Brain microvascular endothelial cell (primary cell): ENCODE measurements at regions not wholly inside any gene's neighbourhood (a gene's known extent, or its start where the extent isn't known, plus 50 kb on each side); places are given as distances from the start of the nearest gene placed in this dataset.

Experiments
- DNase-seq: peaks from one replicate; pipeline ENCODE4 v3.0.0-alpha.2; 2020
- H3K27ac ChIP-seq: fragments of 250-450 bp; sonication (Bioruptor Pico); 2 replicates; pipeline ENCODE4 v1.5.1; 2020; ENCODE audit warnings: mild to moderate bottlenecking, moderate library complexity
- H3K27me3 ChIP-seq: fragments of 250-450 bp; sonication (Bioruptor Pico); replicated peaks from 2 replicates; pipeline ENCODE4 v1.5.1; 2020; ENCODE audit warnings: mild to moderate bottlenecking
- H3K36me3 ChIP-seq: fragments of 250-450 bp; sonication (Bioruptor Pico); replicated peaks from 2 replicates; pipeline ENCODE4 v1.5.1; 2020; ENCODE audit warnings: mild to moderate bottlenecking
- H3K4me3 ChIP-seq: 2 replicates; pipeline ENCODE4 v1.5.1; 2011; ENCODE audit warnings: low read depth, mild to moderate bottlenecking, control low read depth, low read length, moderate library complexity
- in situ Hi-C: cut with HindIII; loops from 2 replicates; pipeline ENCODE4 v1.10.0; 2017; ENCODE audit warnings: low sequenced_read_pairs, low pct_ligation_motif_present
- TF ChIP-seq, protein P1 (sequence below): IDR thresholded peaks from 2 replicates; pipeline ENCODE4 v1.5.1; 2011; ENCODE audit warnings: low read depth, mild to moderate bottlenecking, moderate library complexity, low read length, control low read depth, inconsistent platforms; ENCODE audit errors: missing control alignments

DNA sequence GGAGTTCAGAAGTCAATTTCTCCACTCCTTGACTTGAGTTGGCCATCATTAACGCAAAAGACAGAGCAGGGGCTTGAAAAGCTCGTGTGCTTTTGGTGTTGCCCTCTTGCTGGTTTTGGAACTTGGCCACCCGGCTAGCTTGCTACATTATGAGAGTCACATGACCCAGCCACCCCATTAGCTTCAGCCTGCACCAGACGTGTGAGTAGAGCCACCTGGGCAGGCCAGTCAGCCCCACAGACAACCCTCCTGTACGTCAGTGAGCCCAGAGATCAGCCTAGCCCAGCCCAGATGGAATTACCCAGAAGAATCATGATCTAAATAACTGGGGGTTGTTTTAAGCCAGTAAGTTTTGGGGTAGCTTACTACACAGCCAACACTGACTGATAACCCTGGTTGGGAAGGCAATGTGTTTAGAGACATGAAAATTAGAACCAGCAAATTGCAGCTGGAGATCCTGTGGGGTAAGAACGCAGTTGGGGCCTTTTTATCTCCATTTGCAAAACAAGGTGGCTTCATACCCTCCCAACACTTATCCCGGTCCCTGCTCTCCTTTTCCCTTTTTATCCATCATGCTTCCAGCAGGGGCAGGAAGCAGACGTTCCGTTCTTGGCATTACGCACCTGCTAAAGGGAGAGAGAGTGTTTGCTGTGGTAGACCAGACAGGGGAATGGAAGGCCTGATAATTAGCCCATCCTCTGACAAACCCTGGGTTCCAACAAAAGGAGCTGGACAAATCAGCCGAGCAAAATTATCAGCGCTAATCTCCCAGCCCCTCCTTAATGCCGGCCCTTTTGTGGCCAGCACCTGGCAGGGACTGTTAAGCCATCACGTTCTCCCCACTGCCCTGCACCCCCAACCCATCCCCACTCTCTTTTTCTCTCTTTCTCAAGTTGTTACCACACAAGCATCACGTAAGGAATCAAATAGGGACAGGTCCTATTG lies 548.7 kb upstream of the CADM1 start:
- TF ChIP-seq, protein P1, sequence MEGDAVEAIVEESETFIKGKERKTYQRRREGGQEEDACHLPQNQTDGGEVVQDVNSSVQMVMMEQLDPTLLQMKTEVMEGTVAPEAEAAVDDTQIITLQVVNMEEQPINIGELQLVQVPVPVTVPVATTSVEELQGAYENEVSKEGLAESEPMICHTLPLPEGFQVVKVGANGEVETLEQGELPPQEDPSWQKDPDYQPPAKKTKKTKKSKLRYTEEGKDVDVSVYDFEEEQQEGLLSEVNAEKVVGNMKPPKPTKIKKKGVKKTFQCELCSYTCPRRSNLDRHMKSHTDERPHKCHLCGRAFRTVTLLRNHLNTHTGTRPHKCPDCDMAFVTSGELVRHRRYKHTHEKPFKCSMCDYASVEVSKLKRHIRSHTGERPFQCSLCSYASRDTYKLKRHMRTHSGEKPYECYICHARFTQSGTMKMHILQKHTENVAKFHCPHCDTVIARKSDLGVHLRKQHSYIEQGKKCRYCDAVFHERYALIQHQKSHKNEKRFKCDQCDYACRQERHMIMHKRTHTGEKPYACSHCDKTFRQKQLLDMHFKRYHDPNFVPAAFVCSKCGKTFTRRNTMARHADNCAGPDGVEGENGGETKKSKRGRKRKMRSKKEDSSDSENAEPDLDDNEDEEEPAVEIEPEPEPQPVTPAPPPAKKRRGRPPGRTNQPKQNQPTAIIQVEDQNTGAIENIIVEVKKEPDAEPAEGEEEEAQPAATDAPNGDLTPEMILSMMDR = no peak
- in situ Hi-C loops = no loop called here
- Histone ChIP-seq H3K4me3 (no peak overlapping the region), H3K36me3 (no peaks in the 10 kb centered on the region), H3K27ac (no peak overlapping the region), H3K27me3 (no peaks in the 10 kb centered on the region)
- DNase-seq = no peak

DNA sequence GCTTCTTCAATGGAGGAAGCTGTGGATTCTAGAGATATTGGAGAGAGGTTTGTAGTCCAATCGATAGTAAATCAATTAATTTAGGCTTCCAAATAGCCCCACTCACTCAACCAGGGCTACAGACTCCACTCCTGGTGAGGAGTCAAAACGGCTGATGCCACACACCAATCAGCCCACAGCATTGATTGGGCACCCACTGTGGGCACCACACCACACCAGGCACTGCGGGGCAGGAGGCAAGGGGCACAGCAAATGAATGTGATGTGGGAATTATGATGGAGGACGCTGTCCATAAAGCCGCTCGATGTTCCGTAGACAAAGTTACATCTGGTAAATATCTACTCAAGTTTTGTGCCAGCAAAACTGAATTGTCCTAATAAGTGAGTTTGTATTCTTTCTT lies 547.3 kb upstream of the CADM1 start:
- TF ChIP-seq, protein P1 = no peak
- H3K27ac ChIP-seq = no peak overlapping the region
- in situ Hi-C loops = no loop called here

GRCh38 chr11:116049383-116049782 lies 545.2 kb upstream of the CADM1 start:
- DNase-seq = no peak
- in situ Hi-C loops = no loop called here
- H3K36me3 ChIP-seq = no peaks in the 10 kb centered on the region
- H3K27ac ChIP-seq = no peak overlapping the region
- TF ChIP-seq, protein P1 = no peak
- no peaks in the 10 kb centered on the region for H3K27me3 ChIP-seq
- no peak overlapping the region for H3K4me3 ChIP-seq

More for the DNA sequence above, 547.3 kb upstream of the CADM1 start:
- Histone ChIP-seq H3K27me3 (no peaks in the 10 kb centered on the region), H3K36me3 (no peaks in the 10 kb centered on the region), H3K4me3 (no peak overlapping the region)
- no peak for DNase-seq

GRCh38 chr11:116046127-116046526 lies 541.9 kb upstream of the CADM1 start:
- in situ Hi-C loops = no loop called here
- Histone ChIP-seq H3K27me3 (no peaks in the 10 kb centered on the region), H3K27ac (no peak overlapping the region), H3K4me3 (no peak overlapping the region), H3K36me3 (no peaks in the 10 kb centered on the region)
- DNase-seq = no peak
- TF ChIP-seq, protein P1 = no peak

GRCh38 chr11:116044941-116045340 lies 540.7 kb upstream of the CADM1 start:
- in situ Hi-C loops = no loop called here
- Histone ChIP-seq H3K27me3 (no peaks in the 10 kb centered on the region), H3K4me3 (no peak overlapping the region), H3K36me3 (no peaks in the 10 kb centered on the region), H3K27ac (no peak overlapping the region)
- TF ChIP-seq, protein P1 = no peak
- DNase-seq = no peak

DNA sequence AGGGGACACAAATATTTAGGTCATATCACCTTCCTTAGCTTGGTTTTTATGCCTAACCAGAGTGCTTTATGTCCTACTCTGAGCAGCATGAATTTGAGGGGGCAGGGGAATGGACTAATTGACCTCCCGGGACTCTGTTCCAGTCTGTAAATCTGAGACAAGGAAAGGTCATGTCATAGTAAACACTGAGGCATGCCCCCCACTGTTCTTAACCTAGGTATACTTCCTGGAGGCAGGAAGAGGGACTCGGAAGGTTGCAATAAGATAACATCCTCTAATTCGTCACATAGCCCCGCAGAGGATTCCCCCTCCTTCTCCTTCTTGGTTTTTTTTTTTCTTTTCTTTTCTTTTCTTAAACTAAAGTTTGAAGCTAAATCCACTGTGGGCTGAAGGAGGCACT lies 540.3 kb upstream of the CADM1 start:
- in situ Hi-C loops = no loop called here
- Histone ChIP-seq H3K27me3 (no peaks in the 10 kb centered on the region), H3K4me3 (no peak overlapping the region), H3K27ac (no peak overlapping the region), H3K36me3 (no peaks in the 10 kb centered on the region)
- DNase-seq = no peak
- TF ChIP-seq, protein P1 = no peak
